ENCODE measurements at regions not wholly inside any gene's neighbourhood (a gene's known extent, or its start where the extent isn't known, plus 50 kb on each side); places are given as distances from the start of the nearest gene placed in this dataset.
A peak's percentile ranks its signal among the peaks of the same experiment; 100 is the strongest.

GRCh38 chr4:121555315-121556107, 141.3 kb downstream of the ANXA5 start:
- no peak for TF ChIP-seq CTCF (conservative IDR thresholded peaks at IDR 0.05; ENCODE audit: low read depth, low read length)
- no peak for DNase-seq (ENCODE audit: low read depth)
- no peak overlapping the region for H3K4me3 ChIP-seq (ENCODE audit: low read length)

- TF ChIP-seq CTCF (conservative IDR thresholded peaks at IDR 0.05; ENCODE audit: low read depth, low read length), result no peak
- DNase-seq (ENCODE audit: low read depth), result no peak
- H3K4me3 ChIP-seq (ENCODE audit: low read length), result no peak overlapping the region
Observed at GRCh38 chr4:121554382-121554781, 142.4 kb downstream of the ANXA5 start.

GRCh38 chr4:121551881-121552280, 144.9 kb downstream of the ANXA5 start:
- no peak for TF ChIP-seq CTCF (conservative IDR thresholded peaks at IDR 0.05; ENCODE audit: low read depth, low read length)
- DNase-seq (ENCODE audit: low read depth), result no peak
- no peak overlapping the region for H3K4me3 ChIP-seq (ENCODE audit: low read length)

- DNase-seq (ENCODE audit: low read depth), result no peak
- TF ChIP-seq CTCF (conservative IDR thresholded peaks at IDR 0.05; ENCODE audit: low read depth, low read length), result no peak
- no peak overlapping the region for H3K4me3 ChIP-seq (ENCODE audit: low read length)
Observed at GRCh38 chr4:121551271-121551670, 145.5 kb downstream of the ANXA5 start.

- TF ChIP-seq CTCF (conservative IDR thresholded peaks at IDR 0.05; ENCODE audit: low read depth, low read length), result no peak
- no peak for DNase-seq (ENCODE audit: low read depth)
Observed at GRCh38 chr4:121541696-121542095, 155.1 kb downstream of the ANXA5 start.

GRCh38 chr4:121535351-121535750, 154.5 kb upstream of the QRFPR start:
- DNase-seq (ENCODE audit: low read depth), result no peak
- H3K4me3 ChIP-seq (ENCODE audit: low read length), result no peak overlapping the region
- no peak for TF ChIP-seq CTCF (conservative IDR thresholded peaks at IDR 0.05; ENCODE audit: low read depth, low read length)

More at GRCh38 chr4:121541696-121542095, 155.1 kb downstream of the ANXA5 start:
- no peak overlapping the region for H3K4me3 ChIP-seq (ENCODE audit: low read length)

- no peak overlapping the region for H3K4me3 ChIP-seq (ENCODE audit: low read length)
- DNase-seq (ENCODE audit: low read depth), result peak; percentile 54
- TF ChIP-seq CTCF (conservative IDR thresholded peaks at IDR 0.05; ENCODE audit: low read depth, low read length), result no peak
Observed at GRCh38 chr4:121534187-121534586, 153.4 kb upstream of the QRFPR start.

All from retinal pigment epithelial cell (primary cell).